B cell (primary cell): ENCODE measurements at regions not wholly inside any gene's neighbourhood (a gene's known extent, or its start where the extent isn't known, plus 50 kb on each side); places are given as distances from the start of the nearest gene placed in this dataset.

ENCODE experiments used
- EZH2 ChIP-seq: IDR thresholded peaks from 2 replicates; pipeline ENCODE4 v1.6.1; 2012; ENCODE audit warnings: borderline replicate concordance, low read depth, mild to moderate bottlenecking, moderate library complexity, low read length; ENCODE audit not compliant: insufficient read depth, poor library complexity, severe bottlenecking
- TF ChIP-seq, protein P1 (sequence below): fragments of 200-600 bp; IDR thresholded peaks from one replicate; pipeline ENCODE4 v1.8.0; 2022; ENCODE audit warnings: antibody characterized with exemption, mild to moderate bottlenecking

DNA sequence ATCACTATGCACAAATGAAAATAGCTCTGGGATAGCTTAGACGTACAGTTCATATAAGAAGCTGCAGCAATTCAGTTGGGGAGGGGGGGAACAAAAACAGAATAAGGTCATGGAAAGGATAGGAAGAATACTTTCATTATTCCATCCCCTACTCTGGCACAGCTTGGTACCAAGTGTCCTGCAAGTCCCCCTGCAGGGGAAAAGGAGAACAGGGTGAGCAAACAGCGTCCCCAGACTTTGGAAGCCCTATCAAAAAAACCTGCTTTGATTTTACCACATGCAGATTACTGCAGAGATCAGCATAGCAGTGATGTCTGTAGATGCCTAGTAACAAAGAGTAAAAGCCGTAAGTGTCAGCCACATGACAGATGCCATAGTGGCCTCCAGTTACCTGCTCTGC lies 209.4 kb upstream of the NEIL3 start:
- TF ChIP-seq, protein P1, sequence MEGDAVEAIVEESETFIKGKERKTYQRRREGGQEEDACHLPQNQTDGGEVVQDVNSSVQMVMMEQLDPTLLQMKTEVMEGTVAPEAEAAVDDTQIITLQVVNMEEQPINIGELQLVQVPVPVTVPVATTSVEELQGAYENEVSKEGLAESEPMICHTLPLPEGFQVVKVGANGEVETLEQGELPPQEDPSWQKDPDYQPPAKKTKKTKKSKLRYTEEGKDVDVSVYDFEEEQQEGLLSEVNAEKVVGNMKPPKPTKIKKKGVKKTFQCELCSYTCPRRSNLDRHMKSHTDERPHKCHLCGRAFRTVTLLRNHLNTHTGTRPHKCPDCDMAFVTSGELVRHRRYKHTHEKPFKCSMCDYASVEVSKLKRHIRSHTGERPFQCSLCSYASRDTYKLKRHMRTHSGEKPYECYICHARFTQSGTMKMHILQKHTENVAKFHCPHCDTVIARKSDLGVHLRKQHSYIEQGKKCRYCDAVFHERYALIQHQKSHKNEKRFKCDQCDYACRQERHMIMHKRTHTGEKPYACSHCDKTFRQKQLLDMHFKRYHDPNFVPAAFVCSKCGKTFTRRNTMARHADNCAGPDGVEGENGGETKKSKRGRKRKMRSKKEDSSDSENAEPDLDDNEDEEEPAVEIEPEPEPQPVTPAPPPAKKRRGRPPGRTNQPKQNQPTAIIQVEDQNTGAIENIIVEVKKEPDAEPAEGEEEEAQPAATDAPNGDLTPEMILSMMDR, result no peak
- no peak for TF ChIP-seq EZH2
